ENCODE measurements at regions not wholly inside any gene's neighbourhood (a gene's known extent, or its start where the extent isn't known, plus 50 kb on each side); places are given as distances from the start of the nearest gene placed in this dataset.

DNA sequence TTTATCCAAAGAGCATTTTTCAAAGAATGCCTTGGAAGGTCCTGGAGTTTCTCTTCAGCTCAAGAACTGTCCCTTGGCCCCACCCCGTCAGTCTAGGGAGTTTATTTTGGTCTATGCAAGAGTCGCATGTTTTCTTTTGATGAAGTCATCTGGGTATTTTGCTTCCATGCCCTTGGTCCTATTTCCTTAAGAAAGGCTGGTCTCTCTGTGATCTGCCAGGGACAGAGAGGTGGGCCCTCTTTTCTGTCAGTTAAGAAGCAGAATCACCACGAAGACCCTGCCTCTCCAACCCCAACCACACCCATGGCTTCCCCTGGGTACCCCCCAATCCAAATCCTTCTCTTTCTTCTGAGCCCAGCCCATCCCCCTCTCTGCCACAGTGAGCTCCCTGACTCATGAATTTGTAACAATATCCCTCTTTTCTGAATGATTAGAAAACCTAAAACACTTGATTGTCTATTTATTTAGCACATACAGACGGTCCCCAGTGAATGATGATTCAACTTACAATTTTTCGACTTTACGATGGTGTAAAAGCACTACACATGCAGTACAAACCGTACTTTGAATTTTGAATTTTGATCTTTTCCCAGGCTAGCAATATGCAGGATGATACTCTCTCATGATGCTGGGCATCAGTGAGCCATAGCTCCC, 163.5 kb upstream of the ADRA1B start:
- TF ChIP-seq, protein P1, sequence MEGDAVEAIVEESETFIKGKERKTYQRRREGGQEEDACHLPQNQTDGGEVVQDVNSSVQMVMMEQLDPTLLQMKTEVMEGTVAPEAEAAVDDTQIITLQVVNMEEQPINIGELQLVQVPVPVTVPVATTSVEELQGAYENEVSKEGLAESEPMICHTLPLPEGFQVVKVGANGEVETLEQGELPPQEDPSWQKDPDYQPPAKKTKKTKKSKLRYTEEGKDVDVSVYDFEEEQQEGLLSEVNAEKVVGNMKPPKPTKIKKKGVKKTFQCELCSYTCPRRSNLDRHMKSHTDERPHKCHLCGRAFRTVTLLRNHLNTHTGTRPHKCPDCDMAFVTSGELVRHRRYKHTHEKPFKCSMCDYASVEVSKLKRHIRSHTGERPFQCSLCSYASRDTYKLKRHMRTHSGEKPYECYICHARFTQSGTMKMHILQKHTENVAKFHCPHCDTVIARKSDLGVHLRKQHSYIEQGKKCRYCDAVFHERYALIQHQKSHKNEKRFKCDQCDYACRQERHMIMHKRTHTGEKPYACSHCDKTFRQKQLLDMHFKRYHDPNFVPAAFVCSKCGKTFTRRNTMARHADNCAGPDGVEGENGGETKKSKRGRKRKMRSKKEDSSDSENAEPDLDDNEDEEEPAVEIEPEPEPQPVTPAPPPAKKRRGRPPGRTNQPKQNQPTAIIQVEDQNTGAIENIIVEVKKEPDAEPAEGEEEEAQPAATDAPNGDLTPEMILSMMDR (IDR thresholded peaks at IDR 0.05; ENCODE audit: unreplicated experiment): no peak
- Mint-ChIP-seq H3K27me3 (no peaks in the 10 kb centered on the region), H3K27ac (no peak overlapping the region), H3K36me3 (ENCODE audit: insufficient read depth) (no peaks in the 10 kb centered on the region), H3K9me3 (ENCODE audit: low read depth) (peaks cover 3% of the 10 kb centered on the region), H3K4me1 (ENCODE audit: low read depth) (no peaks in the 10 kb centered on the region), H3K4me3 (ENCODE audit: low read depth) (no peak overlapping the region)
- no peak for DNase-seq (ENCODE audit: low spot score, unreplicated experiment)

DNA sequence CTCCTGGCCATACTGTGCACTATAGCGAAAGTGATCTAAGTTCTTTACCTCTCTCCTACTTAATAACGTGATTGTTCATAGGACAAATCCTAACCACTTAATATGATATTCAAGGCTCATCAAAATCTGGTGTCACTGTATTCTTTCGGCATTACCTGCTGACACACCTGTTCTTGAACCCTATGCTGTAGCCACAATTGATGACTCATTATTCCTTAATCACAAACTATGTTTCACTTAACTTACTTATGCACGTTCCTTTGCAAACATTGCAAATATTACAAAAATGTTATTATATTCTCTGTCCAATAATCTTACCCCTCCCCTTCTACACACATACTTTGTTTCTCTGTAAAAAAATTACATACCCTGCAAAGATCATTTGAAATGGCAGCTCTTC, 158.1 kb upstream of the ADRA1B start:
- TF ChIP-seq, protein P1 (IDR thresholded peaks at IDR 0.05; ENCODE audit: unreplicated experiment): no peak
- H3K9me3 Mint-ChIP-seq (ENCODE audit: low read depth): no peaks in the 10 kb centered on the region
- no peaks in the 10 kb centered on the region for H3K27me3 Mint-ChIP-seq
- H3K4me1 Mint-ChIP-seq (ENCODE audit: low read depth): no peaks in the 10 kb centered on the region
- no peak overlapping the region for H3K27ac Mint-ChIP-seq
- no peak overlapping the region for H3K4me3 Mint-ChIP-seq (ENCODE audit: low read depth)
- no peak for DNase-seq (ENCODE audit: low spot score, unreplicated experiment)
- H3K36me3 Mint-ChIP-seq (ENCODE audit: insufficient read depth): no peaks in the 10 kb centered on the region

DNA sequence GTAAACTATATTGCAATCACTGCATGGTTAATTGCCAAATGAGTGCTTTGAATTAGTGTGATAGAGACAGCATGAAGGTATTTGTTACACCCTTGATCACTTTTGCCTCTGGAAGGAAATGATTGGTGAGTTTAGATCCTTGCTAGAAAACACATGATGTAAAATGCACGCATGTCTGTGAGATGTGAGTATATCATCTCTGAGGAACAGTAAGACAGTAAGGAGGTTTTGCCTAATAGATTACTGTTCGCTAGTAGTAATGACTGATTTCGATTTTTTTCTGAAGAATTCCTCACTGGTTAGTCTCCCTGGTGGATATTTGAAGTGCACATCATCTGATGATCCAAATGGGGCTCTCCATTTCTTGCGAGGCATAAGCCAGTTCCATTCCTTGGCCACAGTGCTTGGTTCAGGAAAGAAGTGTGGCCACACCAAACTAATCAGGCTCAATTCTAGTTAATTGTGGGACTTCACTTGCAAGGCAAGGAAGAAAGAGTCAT, 156.4 kb upstream of the ADRA1B start:
- Mint-ChIP-seq H3K9me3 (ENCODE audit: low read depth) (no peaks in the 10 kb centered on the region), H3K27ac (no peak overlapping the region), H3K4me1 (ENCODE audit: low read depth) (no peaks in the 10 kb centered on the region), H3K36me3 (ENCODE audit: insufficient read depth) (no peaks in the 10 kb centered on the region), H3K27me3 (no peaks in the 10 kb centered on the region), H3K4me3 (ENCODE audit: low read depth) (no peak overlapping the region)
- TF ChIP-seq, protein P1 (IDR thresholded peaks at IDR 0.05; ENCODE audit: unreplicated experiment): no peak
- no peak for DNase-seq (ENCODE audit: low spot score, unreplicated experiment)

DNA sequence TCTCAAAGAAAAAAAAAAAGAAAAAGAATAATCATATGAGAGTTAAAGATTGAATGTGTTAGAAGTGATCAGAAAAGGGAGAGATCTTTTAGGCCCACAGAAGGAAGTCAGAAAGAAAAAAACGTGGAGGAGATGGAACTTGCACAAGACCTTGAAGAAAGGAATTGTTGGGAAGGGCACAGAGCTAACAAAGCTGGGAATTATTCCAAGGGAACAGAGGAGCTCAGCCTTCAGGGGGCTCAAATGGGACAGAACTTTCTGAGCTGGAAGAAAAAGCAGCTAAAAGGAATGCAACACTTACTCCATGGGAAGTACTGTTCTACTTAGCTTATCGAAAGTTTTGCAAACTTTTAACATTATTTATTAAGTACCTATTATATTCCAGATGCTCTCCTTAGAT, 153.4 kb upstream of the ADRA1B start:
- Mint-ChIP-seq H3K4me3 (ENCODE audit: low read depth) (no peak overlapping the region), H3K27me3 (peaks cover 12% of the 10 kb centered on the region), H3K4me1 (ENCODE audit: low read depth) (no peaks in the 10 kb centered on the region), H3K9me3 (ENCODE audit: low read depth) (no peaks in the 10 kb centered on the region), H3K36me3 (ENCODE audit: insufficient read depth) (no peaks in the 10 kb centered on the region), H3K27ac (no peak overlapping the region)
- no peak for DNase-seq (ENCODE audit: low spot score, unreplicated experiment)
- TF ChIP-seq, protein P1 (IDR thresholded peaks at IDR 0.05; ENCODE audit: unreplicated experiment): no peak

DNA sequence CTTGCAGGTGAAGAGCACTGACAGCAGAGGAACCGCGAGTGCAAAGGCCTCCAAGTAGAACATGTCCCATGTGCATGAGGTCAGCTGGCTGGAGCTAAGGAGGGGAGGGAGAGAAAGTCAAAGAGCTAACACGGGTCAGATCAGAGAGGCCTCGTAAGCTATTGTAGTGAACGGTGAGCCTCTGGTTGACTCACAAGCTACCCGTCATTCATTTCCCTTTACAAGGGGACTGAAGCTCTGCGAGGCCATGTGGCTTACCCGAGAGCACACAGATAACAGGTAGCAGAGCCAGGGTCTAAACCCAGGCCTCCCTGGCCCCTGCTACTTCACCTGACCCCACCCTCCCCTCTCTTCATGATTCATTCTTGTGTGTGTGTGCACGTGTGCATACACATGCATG, 152.7 kb upstream of the ADRA1B start:
- TF ChIP-seq, protein P1 (IDR thresholded peaks at IDR 0.05; ENCODE audit: unreplicated experiment): no peak
- Mint-ChIP-seq H3K4me1 (ENCODE audit: low read depth) (no peaks in the 10 kb centered on the region), H3K4me3 (ENCODE audit: low read depth) (no peak overlapping the region), H3K27ac (no peak overlapping the region), H3K27me3 (peaks cover 14% of the 10 kb centered on the region), H3K9me3 (ENCODE audit: low read depth) (no peaks in the 10 kb centered on the region), H3K36me3 (ENCODE audit: insufficient read depth) (no peaks in the 10 kb centered on the region)
- DNase-seq (ENCODE audit: low spot score, unreplicated experiment): no peak
